H1 (cell line): ENCODE measurements at regions not wholly inside any gene's neighbourhood (a gene's known extent, or its start where the extent isn't known, plus 50 kb on each side); places are given as distances from the start of the nearest gene placed in this dataset.

Experiments
- CTCF ChIA-PET: fragments of 300-600 bp; sonication (Branson Sonifier 250); formaldehyde crosslinking; loops from one replicate; lab custom pipeline; 2021; ENCODE audit not compliant: partially characterized antibody; lab: Charles Lee
- POLR2A ChIA-PET: fragments of 300-600 bp; sonication (Branson Sonifier 250); formaldehyde crosslinking; loops from one replicate; lab custom pipeline; 2021; ENCODE audit warnings: inconsistent platforms; ENCODE audit not compliant: partially characterized antibody; lab: Charles Lee
- DNase-seq, 2 experiments: peaks; one replicate each; pipeline versions ENCODE4 v3.0.0 to v3.0.0-alpha.2; 2010 to 2022; ENCODE audit warnings: low spot score in 2 of 2, low read depth in 1 of 2, mixed read lengths in 1 of 2
- FAIRE-seq: peaks from 2 replicates; lab custom pipeline; 2011; peaks lifted over from hg19 to GRCh38; lab: Jason Lieb, UNC
- H2AFZ ChIP-seq: 2 replicates; pipeline ENCODE4 v1.8.1; 2012; ENCODE audit warnings: low read length, inconsistent platforms
- H2AK5ac ChIP-seq: 2 replicates; pipeline ENCODE4 v1.6.1; 2013; ENCODE audit warnings: low read depth, low read length
- H2BK120ac ChIP-seq: replicated peaks from 2 replicates; pipeline ENCODE3; 2013; ENCODE audit warnings: low read depth, low read length, inconsistent platforms
- H2BK12ac ChIP-seq: 2 replicates; pipeline ENCODE4 v1.6.1; 2013; ENCODE audit warnings: low read depth, low read length
- H2BK15ac ChIP-seq: 2 replicates; pipeline ENCODE4 v1.6.1; 2013; ENCODE audit warnings: low read length
- H2BK20ac ChIP-seq: 2 replicates; pipeline ENCODE4 v1.6.1; 2013; ENCODE audit warnings: low read length
- H2BK5ac ChIP-seq: 2 replicates; pipeline ENCODE4 v1.6.1; 2013; ENCODE audit warnings: low read depth, low read length
- H3K14ac ChIP-seq: 2 replicates; pipeline ENCODE4 v1.6.1; 2013; ENCODE audit warnings: inconsistent platforms; ENCODE audit not compliant: insufficient read length
- H3K18ac ChIP-seq: 2 replicates; pipeline ENCODE4 v1.6.1; 2013; ENCODE audit warnings: low read length; ENCODE audit errors: extremely low read depth
- H3K23ac ChIP-seq: 2 replicates; pipeline ENCODE4 v1.6.1; 2013; ENCODE audit warnings: inconsistent platforms; ENCODE audit not compliant: insufficient read length
- H3K23me2 ChIP-seq: 2 replicates; pipeline ENCODE4 v1.6.1; 2013; ENCODE audit warnings: low read depth, low read length
- H3K27ac ChIP-seq: 2 replicates; pipeline ENCODE4 v1.6.1; 2011; ENCODE audit warnings: low read depth, low read length, inconsistent platforms
- H3K27me3 ChIP-seq, 4 experiments: replicated peaks in 1 of 4; 1 replicate in 1 of 4; 2 replicates in 3 of 4; pipeline versions ENCODE4 v1.6.1 to v1.8.1; 2011 to 2013; ENCODE audit warnings: low read length in 3 of 4, mild to moderate bottlenecking in 3 of 4, inconsistent platforms in 2 of 4, mixed read lengths in 2 of 4, moderate library complexity in 1 of 4; ENCODE audit not compliant: control insufficient read depth in 3 of 4, insufficient read depth in 3 of 4; ENCODE audit errors: extremely low read depth in 1 of 4
- H3K36me3 ChIP-seq, 4 experiments: 2 replicates each; pipeline versions ENCODE4 v1.6.1 to v1.8.1; 2011 to 2013; ENCODE audit warnings: mild to moderate bottlenecking in 4 of 4, low read length in 3 of 4, moderate library complexity in 2 of 4, control low read depth in 1 of 4, inconsistent platforms in 1 of 4; ENCODE audit not compliant: insufficient read depth in 4 of 4, control insufficient read depth in 2 of 4
- H3K4ac ChIP-seq: replicated peaks from 2 replicates; pipeline ENCODE3; 2013; ENCODE audit warnings: low read length, low read depth, mixed read lengths, inconsistent platforms; ENCODE audit not compliant: insufficient read length
- H3K4me1 ChIP-seq, 4 experiments: replicated peaks in 1 of 4; 1 replicate in 1 of 4; 2 replicates in 3 of 4; pipeline versions ENCODE4 v1.6.1 to v1.8.1; 2011 to 2013; ENCODE audit warnings: low read length in 3 of 4, inconsistent platforms in 2 of 4, mixed read lengths in 1 of 4; ENCODE audit not compliant: insufficient read depth in 4 of 4, control insufficient read depth in 3 of 4
- H3K4me2 ChIP-seq, 2 experiments: 2 replicates each; pipeline versions ENCODE4 v1.6.1 to v1.8.1; 2011 to 2013; ENCODE audit warnings: low read depth in 2 of 2, low read length in 2 of 2, control low read depth in 1 of 2, inconsistent platforms in 1 of 2, mild to moderate bottlenecking in 1 of 2; ENCODE audit not compliant: insufficient read depth in 1 of 2
- H3K4me3 ChIP-seq, 4 experiments: fragments of 200-600, 300-600 bp in 1 of 4; sonication (generic), shearing (Covaris generic), sonication (Bioruptor Twin) in 1 of 4; 2 replicates each; pipeline versions ENCODE4 v1.5.1 to v1.8.1; 2011 to 2016; ENCODE audit warnings: low read length in 4 of 4, low read depth in 3 of 4, control low read depth in 2 of 4, inconsistent platforms in 2 of 4, mild to moderate bottlenecking in 2 of 4, mixed read lengths in 1 of 4, moderate library complexity in 1 of 4; ENCODE audit not compliant: insufficient read depth in 2 of 4; ENCODE audit errors: extremely low read depth in 1 of 4
- H3K56ac ChIP-seq: replicated peaks from 2 replicates; pipeline ENCODE3; 2013; ENCODE audit warnings: low read depth, mild to moderate bottlenecking, mixed read lengths, low read length, inconsistent platforms; ENCODE audit not compliant: insufficient read length
- H3K79me1 ChIP-seq: 2 replicates; pipeline ENCODE4 v1.6.1; 2013; ENCODE audit warnings: low read depth, low read length, control low read depth
- H3K79me2 ChIP-seq, 2 experiments: 2 replicates each; pipeline versions ENCODE4 v1.6.1 to v1.8.1; 2012 to 2013; ENCODE audit warnings: low read length in 2 of 2, mild to moderate bottlenecking in 2 of 2, inconsistent platforms in 1 of 2; ENCODE audit not compliant: insufficient read depth in 2 of 2, control insufficient read depth in 1 of 2
- H3K9ac ChIP-seq, 4 experiments: replicated peaks in 1 of 4; 1 replicate in 1 of 4; 2 replicates in 3 of 4; pipeline versions ENCODE4 v1.6.1 to v1.8.1; 2011 to 2013; ENCODE audit warnings: low read depth in 3 of 4, low read length in 3 of 4, control low read depth in 2 of 4, mild to moderate bottlenecking in 2 of 4, moderate library complexity in 2 of 4, inconsistent platforms in 1 of 4; ENCODE audit errors: extremely low read depth in 1 of 4
- H3K9me3 ChIP-seq, 2 experiments: 2 replicates each; pipeline versions ENCODE4 v1.6.1 to v1.8.1; 2012 to 2013; ENCODE audit warnings: mild to moderate bottlenecking in 2 of 2, moderate library complexity in 2 of 2, control low read depth in 1 of 2, inconsistent platforms in 1 of 2, low read depth in 1 of 2, low read length in 1 of 2, mixed read lengths in 1 of 2; ENCODE audit not compliant: insufficient read depth in 2 of 2
- H4K20me1 ChIP-seq, 2 experiments: replicated peaks in 1 of 2; 2 replicates each; pipeline versions ENCODE3 to v1.8.1; 2011 to 2013; ENCODE audit warnings: inconsistent platforms in 2 of 2, low read length in 2 of 2, mild to moderate bottlenecking in 1 of 2; ENCODE audit not compliant: insufficient read depth in 2 of 2, control insufficient read depth in 1 of 2
- H4K5ac ChIP-seq: 2 replicates; pipeline ENCODE4 v1.6.1; 2013; ENCODE audit warnings: low read length, low read depth, mixed read lengths, inconsistent platforms; ENCODE audit not compliant: insufficient read length
- H4K8ac ChIP-seq: 2 replicates; pipeline ENCODE4 v1.8.0; 2013; ENCODE audit warnings: mild to moderate bottlenecking, moderate library complexity, low read length, inconsistent platforms; ENCODE audit not compliant: insufficient read depth; ENCODE audit errors: extremely low read depth
- H4K91ac ChIP-seq: replicated peaks from 2 replicates; pipeline ENCODE3; 2013; ENCODE audit warnings: low read length, mixed read lengths, inconsistent platforms; ENCODE audit not compliant: insufficient read length
- BACH1 ChIP-seq: IDR thresholded peaks from 2 replicates; pipeline ENCODE4 v1.6.1; 2012; ENCODE audit warnings: low read length, improper control_type of control experiment
- FOSL1 ChIP-seq: IDR thresholded peaks from 2 replicates; pipeline ENCODE4 v1.6.1; 2011; ENCODE audit warnings: mild to moderate bottlenecking, low read depth, low read length, moderate library complexity; ENCODE audit not compliant: insufficient read depth
- NRF1 ChIP-seq: IDR thresholded peaks from 2 replicates; pipeline ENCODE4 v1.6.1; 2011; ENCODE audit warnings: mild to moderate bottlenecking, low read depth, low read length, improper control_type of control experiment
- SAP30 ChIP-seq: fragments of 300-600 bp; sonication (generic); IDR thresholded peaks from 2 replicates; pipeline ENCODE4 v1.7.1; 2012; ENCODE audit warnings: low read length, moderate library complexity, mild to moderate bottlenecking, inconsistent platforms; ENCODE audit not compliant: insufficient read depth, insufficient replicate concordance
- SIRT6 ChIP-seq: IDR thresholded peaks from one replicate; pipeline ENCODE4 v1.7.1; 2012; ENCODE audit warnings: low read length, inconsistent platforms
- SIX5 ChIP-seq: IDR thresholded peaks from 2 replicates; pipeline ENCODE4 v1.6.1; 2011; ENCODE audit warnings: mild to moderate bottlenecking, low read depth, low read length
- SUZ12 ChIP-seq: fragments of 200-600 bp; sonication (generic); IDR thresholded peaks from 2 replicates; pipeline ENCODE4 v1.6.1; 2012; ENCODE audit warnings: mild to moderate bottlenecking, inconsistent platforms, low read length, moderate library complexity, mixed read lengths
- TCF12 ChIP-seq: IDR thresholded peaks from 2 replicates; pipeline ENCODE4 v1.6.1; 2011; ENCODE audit warnings: low read depth, mild to moderate bottlenecking, low read length
- WGBS, 2 experiments: shearing (Covaris generic) in 1 of 2; methylation state at CpG; one replicate each; pipeline versions ENCODE4 v1.1.6 to v1.1.7; 2013 to 2015; ENCODE audit warnings: low lambda C conversion rate in 2 of 2, mixed read lengths in 2 of 2, inconsistent platforms in 1 of 2, low coverage in 1 of 2, missing lambda C conversion rate in 1 of 2; ENCODE audit not compliant: insufficient replicate concordance in 2 of 2, insufficient coverage in 1 of 2, insufficient read length in 1 of 2; ENCODE audit errors: extremely low coverage in 1 of 2, missing lambda C conversion rate in 1 of 2; 5-methylcytosine and 5-hydroxymethylcytosine counted together

GRCh38 chr2:5393474-5393873 lies 298.7 kb upstream of the SOX11 start:
- POLR2A ChIA-PET: no interaction called here
- 62% methylated on average over 2 of the region's 2 CpGs; no CpG with 5 or more reads in 1 of the 2 experiments for WGBS, 2 experiments

More at GRCh38 chr2:5393474-5393873, 298.7 kb upstream of the SOX11 start:
- H4K8ac ChIP-seq: no peak overlapping the region
- H3K14ac ChIP-seq: no peak overlapping the region
- DNase-seq: no peak
- no peak for TF ChIP-seq NRF1
- no peak for TF ChIP-seq FOSL1
- no peak for TF ChIP-seq SAP30
- no peak for TF ChIP-seq SIRT6
- TF ChIP-seq TCF12: no peak
- TF ChIP-seq SUZ12: no peak
- no peak for TF ChIP-seq SIX5
- no peak for TF ChIP-seq BACH1
- no peak overlapping the region for H2BK12ac ChIP-seq
- H3K56ac ChIP-seq: no peak overlapping the region
- no peaks in the 10 kb centered on the region for H3K36me3 ChIP-seq
- no peak overlapping the region for H3K23ac ChIP-seq
- H3K18ac ChIP-seq: no peak overlapping the region
- no peak overlapping the region for H2AK5ac ChIP-seq
- H3K4me3 ChIP-seq: no peak overlapping the region
- H3K27me3 ChIP-seq: no peaks in the 10 kb centered on the region
- H3K79me1 ChIP-seq: no peaks in the 10 kb centered on the region
- no peak overlapping the region for H3K4me2 ChIP-seq
- no peak overlapping the region for H2BK20ac ChIP-seq
- H4K5ac ChIP-seq: no peak overlapping the region
- no peak for FAIRE-seq
- no peaks in the 10 kb centered on the region for H3K9me3 ChIP-seq
- no peak overlapping the region for H2BK5ac ChIP-seq
- H3K9ac ChIP-seq: no peak overlapping the region
- H3K23me2 ChIP-seq: no peaks in the 10 kb centered on the region
- no peak overlapping the region for H2BK15ac ChIP-seq
- H3K4me1 ChIP-seq: no peaks in the 10 kb centered on the region
- H3K4ac ChIP-seq: no peak overlapping the region
- H2BK120ac ChIP-seq: no peak overlapping the region
- CTCF ChIA-PET: no interaction called here
- H3K79me2 ChIP-seq: no peaks in the 10 kb centered on the region
- H2AFZ ChIP-seq: no peak overlapping the region
- no peak overlapping the region for H4K91ac ChIP-seq
- no peak overlapping the region for H3K27ac ChIP-seq
- H4K20me1 ChIP-seq: no peaks in the 10 kb centered on the region
